HG03432 (cell line): ENCODE measurements at regions not wholly inside any gene's neighbourhood (a gene's known extent, or its start where the extent isn't known, plus 50 kb on each side); places are given as distances from the start of the nearest gene placed in this dataset.

ENCODE experiments used
- ATAC-seq: cut with Tn5 transposase; IDR thresholded peaks from one replicate; pipeline ENCODE4 v1.9.1; 2021; ENCODE audit warnings: mild to moderate bottlenecking, moderate library complexity; ENCODE audit not compliant: unreplicated experiment

DNA sequence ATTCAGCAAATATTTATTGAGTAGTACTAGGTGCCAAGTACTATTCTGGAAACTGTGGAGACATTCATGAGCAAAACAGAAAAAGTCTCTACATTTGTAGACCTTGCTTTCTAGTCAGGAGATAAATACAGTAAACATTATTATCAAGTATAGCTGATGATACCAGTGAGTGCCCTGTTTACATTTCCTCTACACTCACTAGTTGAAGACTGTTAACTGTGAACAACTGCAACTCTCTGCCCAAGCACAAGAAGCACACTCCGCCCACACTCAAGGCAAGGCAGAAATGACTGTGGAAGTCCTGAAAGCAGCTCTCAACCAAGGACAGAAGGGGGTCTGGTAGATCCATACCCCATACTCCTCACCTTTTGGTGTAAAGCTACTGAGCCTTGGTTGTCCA lies 837.0 kb downstream of the DIAPH3 start:
- no peak for ATAC-seq

DNA sequence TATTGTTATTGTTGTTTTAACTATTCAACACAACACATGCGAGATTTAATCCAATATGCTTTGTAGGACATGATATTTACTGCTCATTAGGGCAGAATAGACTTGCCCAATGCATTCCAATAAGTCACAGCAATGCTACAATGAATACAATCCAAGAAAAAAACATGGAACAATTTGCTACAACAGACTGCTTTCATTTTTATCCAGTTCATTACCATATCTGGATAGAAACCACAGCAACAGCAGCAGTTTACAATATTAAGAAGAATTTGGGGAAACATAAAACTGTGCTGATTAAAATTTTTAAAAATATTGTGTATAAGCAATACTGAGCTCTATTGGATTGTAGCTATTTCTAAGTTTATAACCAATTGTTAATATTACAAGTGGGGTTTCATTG lies 833.0 kb downstream of the DIAPH3 start:
- ATAC-seq = no peak

DNA sequence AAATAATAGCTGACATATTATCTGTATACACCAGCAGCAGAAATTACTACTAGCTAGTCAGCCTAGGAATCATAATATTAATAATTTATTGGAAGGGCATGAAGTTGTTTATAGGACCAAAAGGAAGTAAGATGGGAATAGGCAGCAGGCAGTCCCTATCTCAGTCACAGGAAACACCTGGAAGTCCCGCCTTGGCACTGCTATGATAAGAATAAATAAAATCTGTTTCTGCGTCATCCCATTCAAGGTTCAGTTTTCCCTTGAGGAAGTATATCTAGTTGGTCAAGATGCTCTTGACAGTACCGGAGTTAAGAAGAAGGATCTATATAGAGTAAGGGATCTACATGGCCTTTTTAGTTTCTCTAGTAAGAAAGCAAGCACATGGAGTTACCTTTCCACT lies 830.8 kb downstream of the DIAPH3 start:
- no peak for ATAC-seq

DNA sequence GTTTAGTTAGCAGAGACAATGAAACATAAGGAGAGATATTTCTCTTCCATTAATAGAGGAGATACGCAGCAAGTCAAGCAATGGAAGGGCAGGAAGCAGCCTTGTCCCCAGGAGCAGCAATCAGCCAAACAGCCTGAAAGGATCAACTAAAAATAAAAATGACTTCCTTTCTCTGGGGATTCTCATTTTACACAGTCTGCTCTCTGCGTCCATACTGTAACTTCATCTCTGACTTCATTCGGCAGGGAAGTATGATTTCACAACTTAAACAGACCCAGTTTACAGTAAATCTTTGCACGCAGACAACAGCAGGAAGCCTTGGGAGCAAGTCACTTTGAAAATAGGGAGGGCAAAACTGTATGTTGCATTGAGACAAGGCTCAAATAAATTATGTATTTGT lies 826.7 kb downstream of the DIAPH3 start:
- ATAC-seq = no peak

DNA sequence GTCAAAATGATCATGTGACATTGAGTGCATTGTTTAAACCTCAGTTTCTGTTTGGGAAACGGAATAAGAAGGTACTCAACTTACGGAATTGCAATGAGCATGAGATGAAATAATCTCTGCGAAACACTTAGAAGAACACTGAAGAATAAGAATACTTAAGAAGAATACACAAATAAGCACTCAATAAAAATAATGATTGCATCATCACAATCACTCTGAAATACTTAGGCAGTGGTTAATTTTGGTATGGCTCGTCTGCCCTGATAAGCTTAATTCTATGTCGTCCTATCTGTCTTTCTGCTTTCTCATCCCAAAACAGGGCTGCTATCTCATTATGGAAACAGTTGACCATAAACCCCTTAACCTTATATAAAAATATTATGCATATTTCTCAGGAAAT lies 823.6 kb downstream of the DIAPH3 start:
- no peak for ATAC-seq

DNA sequence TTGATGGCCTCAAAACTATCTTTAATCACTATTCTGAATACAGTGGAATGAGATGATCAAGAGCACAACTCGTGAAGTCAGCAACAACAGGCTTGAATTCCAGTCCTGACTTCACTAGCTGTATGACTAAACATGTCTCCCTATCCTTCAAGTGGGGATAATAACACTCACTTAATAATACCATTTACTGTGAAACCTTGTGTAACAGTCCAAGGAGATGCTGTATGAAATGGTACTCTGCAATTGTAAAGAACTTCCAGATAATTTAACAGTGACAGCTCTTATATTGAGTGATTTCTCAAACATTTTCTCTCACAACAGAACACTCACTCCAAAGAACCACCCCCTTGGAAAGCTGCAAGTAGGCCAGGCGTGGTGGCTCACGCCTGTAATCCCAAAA lies 823.1 kb downstream of the DIAPH3 start:
- ATAC-seq = no peak

DNA sequence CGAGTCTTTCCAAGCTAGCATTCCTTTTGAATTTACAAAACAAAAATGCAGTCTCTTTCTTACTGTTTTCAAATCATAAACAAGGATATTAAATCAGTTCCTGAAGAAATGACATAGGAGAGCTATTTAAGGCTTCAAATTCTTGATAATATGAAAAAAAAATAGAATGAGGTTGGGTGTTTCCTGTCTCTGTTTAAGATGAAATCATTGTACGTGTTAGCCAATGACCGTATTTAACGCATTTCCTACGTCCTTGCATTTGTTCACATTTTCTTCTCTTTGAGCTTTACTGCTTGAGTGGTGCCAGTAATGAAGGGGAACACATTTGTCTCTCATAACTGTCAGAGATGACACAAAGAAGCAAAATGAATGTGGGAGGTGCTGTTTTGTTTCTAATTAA lies 821.3 kb downstream of the DIAPH3 start:
- ATAC-seq = no peak

DNA sequence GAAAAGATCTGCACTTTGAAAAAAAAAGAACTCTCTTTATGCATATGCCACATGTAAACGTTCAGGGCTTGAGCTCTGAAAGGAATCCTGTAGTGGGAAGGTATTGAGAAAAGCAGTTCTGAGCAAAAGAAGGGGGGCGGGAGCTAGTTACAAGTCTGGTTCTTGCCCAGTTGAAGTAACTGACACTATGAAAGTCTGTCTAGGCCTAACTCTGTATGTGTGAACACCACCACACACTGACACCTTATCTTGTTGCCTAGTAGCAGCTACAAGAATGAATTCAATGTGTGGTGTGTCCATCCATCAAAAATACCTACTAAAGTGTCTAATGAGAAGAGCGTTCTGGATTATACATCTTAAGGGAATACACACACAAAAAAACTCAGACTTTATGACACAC lies 820.6 kb downstream of the DIAPH3 start:
- ATAC-seq = no peak

DNA sequence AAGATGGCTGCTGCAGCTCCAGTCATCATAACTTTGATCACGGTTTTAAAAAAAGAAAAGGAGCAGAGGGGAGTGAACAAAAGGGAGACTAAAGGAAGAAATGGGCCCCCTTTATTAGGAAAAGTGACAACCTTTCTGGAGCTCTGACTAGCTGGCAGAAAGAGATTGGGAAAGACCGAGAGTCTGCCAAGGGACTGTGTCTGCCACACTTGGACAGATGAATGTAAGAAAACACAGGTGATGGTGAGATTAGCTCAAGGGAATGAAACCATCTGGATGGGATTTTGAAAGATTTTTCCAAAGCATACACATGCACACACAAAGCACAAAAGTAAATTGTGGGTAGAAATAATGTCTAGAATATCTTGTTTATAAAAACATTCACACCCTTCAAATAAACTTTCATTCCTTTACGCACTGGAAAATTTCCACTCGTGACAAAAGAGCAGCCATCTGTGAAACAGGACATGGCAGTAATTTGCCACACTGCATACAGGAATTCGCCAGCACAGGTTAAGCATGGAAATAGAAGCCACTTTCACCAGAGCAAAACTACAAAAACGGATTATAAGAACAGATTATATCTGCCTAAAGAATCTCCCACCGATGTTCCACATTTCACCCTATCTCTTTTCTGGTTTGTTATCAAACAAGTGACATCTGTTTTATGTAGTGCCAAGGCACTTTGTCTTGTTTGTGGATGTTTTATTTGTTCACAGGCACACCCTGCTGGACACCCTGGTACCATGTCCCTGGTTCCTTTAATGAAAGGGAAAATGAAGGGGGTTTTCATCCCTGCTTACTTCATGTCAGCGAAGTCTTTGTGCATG lies 819.5 kb downstream of the DIAPH3 start:
- ATAC-seq = no peak

DNA sequence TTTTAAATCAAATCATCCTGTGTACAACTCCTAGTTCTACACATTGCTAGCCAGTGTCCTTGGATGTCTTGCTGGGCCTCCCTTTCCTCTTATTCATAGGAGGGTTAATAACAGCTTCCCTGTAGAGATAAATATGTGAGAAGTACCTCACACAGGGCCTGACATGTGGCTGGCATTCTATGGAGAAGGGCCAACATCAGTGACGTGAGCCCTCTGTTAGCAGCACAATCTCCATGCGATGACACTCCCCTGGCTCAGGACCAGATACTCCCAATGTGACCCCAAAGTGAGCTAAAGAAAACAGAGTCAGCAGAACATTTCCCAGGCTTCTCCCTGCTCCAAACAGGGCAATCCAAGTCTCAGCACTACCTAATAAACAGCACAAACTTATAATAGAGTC lies 818.4 kb downstream of the DIAPH3 start:
- ATAC-seq = no peak

DNA sequence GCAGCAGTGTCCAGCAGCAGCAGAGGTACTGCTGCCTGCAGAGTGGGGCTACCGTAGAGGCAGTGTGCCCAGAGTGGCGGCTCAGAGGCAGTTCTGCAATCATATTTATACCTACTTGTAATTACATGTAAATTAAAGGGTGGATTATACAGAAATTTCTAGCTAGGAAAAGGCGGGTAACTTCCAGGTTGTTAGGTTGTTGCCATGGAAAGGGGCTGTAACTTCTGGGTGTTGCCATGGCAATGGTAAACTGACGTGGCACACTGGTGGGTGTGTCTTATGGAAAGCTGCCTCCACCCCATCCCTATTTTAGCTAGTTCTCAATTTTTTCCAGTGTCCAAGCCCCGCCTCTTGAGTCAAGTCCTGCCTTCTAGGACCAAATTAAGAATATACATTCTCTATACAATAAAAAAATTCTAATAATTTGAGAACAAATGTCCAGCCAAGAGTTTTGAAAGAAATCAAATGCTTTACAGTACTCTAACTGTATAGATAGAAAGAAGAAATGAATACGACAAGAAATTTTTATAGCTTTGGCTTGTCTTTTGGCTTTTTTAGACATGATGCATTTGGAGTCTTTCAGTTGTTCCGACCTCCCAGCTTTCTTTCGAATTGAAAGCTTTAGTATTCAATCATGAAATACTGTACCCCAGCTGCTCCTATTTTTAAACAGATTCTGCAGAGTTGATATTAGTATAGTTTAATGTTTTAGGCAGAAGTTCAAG lies 816.6 kb downstream of the DIAPH3 start:
- no peak for ATAC-seq

DNA sequence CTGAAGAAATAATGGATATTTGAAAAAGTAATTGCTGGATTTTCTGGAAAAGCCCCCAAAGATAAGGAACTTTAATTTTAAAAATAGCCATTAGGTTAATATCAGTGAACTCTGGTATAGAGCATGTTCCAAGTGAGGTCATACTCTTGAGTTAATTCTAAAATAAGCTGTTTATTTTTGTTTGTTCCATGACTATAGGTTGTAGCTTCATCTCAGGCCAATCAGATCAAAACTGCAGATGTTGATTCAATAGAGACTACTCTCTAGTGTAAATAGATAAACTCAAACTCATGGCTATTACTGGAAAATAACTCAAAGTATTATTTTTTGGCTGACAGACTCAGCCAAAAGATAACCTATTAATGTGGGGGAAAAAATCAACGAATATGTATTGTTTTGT lies 815.1 kb downstream of the DIAPH3 start:
- no peak for ATAC-seq

DNA sequence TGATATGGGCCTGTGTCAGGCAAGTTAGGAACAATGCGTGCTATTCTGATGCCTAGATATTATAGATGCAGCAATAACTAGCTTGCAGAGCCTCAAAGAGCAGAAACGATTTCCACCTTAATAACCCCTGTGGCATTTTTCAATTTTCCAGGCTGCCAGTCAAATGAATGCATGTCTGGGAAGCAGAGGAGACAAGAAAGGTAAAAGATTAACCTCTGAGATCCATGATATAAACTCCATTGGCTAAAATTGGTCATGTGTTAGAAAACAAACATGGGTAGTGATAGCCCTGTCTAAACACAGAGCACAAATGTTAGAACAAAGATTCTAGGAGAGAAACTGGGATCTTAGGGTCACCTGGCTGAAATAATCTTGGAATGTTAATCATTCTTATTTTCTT lies 811.1 kb downstream of the DIAPH3 start:
- no peak for ATAC-seq

DNA sequence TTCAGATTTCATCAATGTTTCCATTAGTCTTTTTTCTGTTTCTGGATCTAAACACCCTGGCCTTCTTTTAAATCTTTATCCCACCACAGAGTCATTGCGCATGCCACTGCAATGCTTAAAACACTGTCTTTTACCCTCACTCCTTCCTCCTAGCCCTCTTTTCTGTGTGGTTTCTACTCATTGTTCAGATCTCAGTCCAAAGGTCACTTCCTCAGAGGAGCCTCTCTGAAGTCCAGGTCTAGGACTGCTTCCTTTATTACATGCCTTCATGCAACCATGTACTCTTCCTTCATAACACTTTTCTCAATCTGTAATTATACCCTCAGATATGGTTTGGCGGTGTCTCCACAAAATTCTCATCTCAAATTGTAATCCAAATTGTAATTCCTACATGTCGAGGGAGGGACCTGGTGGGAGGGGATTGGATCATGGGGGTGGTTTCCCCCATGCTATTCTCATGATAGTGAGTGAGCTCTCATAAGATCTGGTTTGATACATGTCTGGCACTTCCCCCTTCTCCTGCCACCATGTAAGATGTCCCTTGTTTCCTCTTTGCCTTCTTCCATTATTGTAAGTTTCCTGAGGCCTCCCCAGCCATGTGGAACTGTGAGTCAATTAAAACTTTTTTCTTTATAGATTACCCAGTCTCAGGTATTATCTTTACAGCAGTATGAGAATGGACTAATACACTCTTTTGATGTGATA lies 808.9 kb downstream of the DIAPH3 start:
- ATAC-seq = peak; percentile 62

DNA sequence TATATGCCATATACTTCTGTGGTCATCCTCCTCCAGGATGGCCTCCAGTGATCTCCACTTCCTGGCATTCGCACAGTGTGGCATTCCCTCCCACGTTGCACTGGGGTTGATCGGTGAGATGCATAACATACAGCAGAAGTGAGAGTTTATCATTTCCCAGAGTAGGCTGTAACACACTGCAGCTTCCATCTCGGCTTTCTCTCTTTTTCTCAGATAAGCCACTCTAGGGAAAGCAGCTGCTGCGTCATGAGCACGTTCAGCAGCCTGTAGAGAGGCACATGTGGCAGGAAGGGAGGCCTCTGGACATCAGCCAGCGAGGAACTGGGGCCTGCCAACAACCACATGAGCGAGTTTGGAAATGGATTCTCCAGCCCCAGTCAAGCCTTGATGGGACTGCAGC lies 807.1 kb downstream of the DIAPH3 start:
- ATAC-seq = no peak

DNA sequence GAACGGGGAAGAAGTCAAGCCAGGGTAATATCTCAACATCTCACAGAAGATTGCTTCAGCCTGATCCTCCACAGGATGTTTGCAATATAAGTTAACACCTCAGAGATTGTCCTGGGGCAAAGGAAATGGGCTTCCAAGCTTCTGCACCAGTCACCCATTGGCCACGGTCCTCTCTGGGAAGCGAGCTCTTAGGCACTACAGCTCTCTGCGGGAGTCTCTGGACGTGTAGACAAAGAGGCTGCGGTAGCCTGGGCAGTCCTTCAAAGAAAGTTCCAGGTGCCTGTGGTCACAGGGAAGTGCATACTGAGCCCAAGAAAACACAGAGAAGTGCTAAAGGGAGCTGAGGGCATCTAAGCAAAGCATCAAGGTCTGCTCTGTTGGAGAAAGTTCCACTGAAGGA lies 805.7 kb downstream of the DIAPH3 start:
- no peak for ATAC-seq

DNA sequence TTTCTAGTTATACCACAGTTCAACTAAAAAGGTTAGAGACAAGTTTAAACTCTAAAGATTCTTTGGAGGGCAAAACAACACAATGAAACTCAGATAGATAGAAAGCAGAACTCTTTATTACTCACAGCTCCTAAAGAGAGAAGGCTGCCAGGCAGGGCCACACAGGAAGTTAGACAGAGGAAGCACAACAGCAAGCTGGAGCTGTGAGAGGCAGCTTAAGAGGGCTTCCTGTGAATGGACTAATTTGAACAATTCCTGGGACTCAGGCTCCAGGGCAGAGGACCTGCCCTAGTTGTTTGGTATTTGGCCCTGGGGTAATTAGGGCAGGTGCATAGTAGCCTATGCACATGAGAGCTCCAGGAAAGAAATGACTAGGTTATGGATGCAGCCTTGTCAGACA lies 803.6 kb downstream of the DIAPH3 start:
- peak; percentile 68 for ATAC-seq

DNA sequence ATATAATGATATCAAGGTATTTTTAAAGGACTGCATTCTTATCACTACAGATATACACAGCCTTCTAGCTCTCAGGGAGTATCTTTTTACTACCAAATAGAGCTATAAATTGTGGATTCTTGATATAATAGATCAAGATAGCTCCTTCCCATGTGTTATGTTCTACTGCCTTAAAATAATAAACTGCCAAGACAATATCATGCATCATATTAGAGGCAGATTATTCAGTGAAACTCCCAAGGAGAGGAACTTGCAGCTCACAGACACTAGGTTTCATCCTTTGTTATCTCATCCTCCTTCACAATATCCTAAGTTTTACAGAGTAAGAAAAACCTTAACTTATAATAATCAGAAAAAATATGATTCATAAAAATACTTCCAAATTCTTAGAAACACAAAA lies 802.8 kb downstream of the DIAPH3 start:
- ATAC-seq = no peak

DNA sequence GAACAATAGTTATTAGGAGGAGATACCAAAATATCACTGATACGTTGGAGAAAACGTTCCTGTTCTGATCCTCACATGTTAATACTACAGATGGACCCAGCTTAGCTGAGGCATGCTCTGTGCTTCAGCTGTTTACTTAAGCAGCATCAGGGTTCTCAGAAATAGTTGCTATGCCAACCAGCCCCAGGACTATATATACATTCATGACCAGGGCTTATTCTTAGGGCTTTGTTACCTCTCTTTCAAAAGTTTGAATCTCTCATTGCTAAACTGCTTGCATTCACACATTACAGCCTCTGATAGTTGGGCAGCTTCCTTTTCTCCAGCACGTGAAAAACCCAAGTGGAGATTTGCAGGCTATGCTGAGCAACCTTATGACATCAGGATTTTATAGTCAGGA lies 800.4 kb downstream of the DIAPH3 start:
- ATAC-seq = no peak

DNA sequence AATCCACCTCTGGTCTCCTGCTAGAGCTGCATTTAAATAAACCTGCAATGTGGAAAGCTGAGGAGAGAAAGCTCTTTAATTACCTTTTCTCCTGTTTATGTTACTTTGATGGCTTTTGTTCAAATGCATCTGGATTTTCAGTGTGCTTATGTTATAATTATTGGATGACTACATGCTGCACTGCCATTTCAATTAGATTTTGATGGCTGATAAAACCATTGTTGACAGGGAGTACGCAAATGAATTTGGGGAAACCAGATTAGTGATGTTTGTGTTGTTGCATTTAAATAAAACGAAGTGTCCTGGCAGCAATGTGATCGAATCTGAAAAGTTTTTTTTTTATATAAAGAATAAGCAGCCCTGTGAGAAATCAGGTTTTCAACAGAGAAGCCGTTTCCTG lies 799.8 kb downstream of the DIAPH3 start:
- ATAC-seq = no peak

DNA sequence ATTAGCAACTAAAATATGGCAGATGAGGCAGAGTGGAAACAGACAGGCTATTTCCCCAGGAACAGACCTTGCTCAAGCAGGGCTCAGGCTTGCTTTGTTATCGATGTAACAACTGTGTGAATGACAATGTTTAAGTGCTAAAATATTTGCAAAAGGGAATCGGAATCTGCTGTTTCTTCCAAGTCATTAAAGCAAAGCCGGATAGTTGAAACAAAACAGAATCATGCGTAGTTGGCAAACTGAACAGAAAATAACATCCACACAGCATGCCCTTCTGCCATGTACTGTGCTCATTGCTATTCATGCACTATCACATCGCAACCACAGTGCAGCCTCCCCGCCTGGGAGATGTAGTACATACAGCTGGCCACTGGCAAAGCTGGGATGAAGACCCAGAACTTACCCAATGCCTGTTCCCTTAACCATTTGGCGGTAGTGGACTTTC lies 799.1 kb downstream of the DIAPH3 start:
- ATAC-seq = no peak

DNA sequence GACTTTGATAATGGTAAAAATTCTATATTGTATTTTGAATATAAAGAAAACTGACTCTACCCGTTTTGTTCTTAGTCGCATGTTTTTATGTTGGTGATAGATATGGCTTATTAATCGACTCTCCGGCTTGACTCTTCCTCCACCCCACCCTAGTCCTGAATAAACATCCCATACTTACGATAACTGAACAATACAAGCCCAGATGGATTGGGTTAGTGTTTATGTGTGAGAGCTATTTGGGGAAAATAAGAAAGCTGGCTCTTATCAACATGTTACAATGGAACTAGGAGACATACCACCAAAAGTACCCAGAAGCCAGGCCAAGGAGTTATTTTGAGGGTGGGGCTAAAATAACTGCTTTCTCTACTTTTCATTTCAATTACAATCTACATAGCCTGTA lies 796.3 kb downstream of the DIAPH3 start:
- no peak for ATAC-seq
